ENCODE measurements at regions not wholly inside any gene's neighbourhood (a gene's known extent, or its start where the extent isn't known, plus 50 kb on each side); places are given as distances from the start of the nearest gene placed in this dataset.
"Not testable (repeated sequence)": the region's sequence is repeated elsewhere in the genome, so short reads cannot be mapped to it uniquely, and the experiment has no call there.

DNA sequence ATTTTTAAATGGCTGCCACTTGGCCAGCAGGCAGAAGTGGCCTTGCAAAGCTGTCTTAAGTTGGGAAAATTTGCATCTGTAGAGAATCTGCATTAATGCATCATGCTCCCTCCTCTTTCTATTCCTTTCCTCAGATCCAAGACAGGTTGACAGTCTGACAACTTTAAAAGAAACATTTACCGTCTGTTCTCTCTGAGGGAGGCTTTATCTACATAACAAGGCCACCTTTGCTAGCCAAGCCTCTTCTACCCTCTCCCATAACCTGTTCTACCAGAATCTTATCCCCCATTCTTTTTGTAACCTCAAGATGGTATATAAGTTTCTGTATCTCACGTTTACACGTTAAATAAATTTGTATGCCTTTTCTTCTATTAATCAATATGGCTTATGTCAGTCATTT, 271.9 kb downstream of the OSTF1 start:
- DNase-seq (ENCODE audit: low read depth): no peak
- H3K4me3 ChIP-seq (ENCODE audit: low read length): no peak overlapping the region
- TF ChIP-seq, protein P1, sequence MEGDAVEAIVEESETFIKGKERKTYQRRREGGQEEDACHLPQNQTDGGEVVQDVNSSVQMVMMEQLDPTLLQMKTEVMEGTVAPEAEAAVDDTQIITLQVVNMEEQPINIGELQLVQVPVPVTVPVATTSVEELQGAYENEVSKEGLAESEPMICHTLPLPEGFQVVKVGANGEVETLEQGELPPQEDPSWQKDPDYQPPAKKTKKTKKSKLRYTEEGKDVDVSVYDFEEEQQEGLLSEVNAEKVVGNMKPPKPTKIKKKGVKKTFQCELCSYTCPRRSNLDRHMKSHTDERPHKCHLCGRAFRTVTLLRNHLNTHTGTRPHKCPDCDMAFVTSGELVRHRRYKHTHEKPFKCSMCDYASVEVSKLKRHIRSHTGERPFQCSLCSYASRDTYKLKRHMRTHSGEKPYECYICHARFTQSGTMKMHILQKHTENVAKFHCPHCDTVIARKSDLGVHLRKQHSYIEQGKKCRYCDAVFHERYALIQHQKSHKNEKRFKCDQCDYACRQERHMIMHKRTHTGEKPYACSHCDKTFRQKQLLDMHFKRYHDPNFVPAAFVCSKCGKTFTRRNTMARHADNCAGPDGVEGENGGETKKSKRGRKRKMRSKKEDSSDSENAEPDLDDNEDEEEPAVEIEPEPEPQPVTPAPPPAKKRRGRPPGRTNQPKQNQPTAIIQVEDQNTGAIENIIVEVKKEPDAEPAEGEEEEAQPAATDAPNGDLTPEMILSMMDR (conservative IDR thresholded peaks at IDR 0.05; ENCODE audit: low read depth, low read length): no peak

- not testable (repeated sequence) for DNase-seq (ENCODE audit: low read depth)
Measured at GRCh38 chr9:75362446-75362845, 274.1 kb downstream of the OSTF1 start.

DNA sequence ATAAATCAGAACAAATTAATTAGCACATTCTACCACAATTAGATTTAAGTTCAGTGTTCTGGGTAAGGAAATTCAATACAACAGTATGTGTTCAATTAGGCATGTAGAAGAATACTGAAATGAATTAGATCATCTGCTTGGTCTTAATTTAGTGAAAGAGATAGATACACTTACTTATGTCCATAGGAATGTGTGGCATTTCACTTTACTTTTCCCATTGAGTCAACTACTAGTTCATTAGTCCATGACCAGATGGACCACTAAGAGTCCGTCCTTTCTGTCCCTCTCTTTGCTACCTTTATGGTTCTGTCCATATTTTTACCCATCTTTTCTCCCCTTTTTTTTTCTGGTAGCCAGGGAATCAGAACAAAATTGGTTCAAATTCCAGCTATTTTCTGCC, 276.9 kb downstream of the OSTF1 start:
- DNase-seq (ENCODE audit: low read depth): no peak
- TF ChIP-seq, protein P1 (conservative IDR thresholded peaks at IDR 0.05; ENCODE audit: low read depth, low read length): no peak
- H3K4me3 ChIP-seq (ENCODE audit: low read length): no peak overlapping the region

More at GRCh38 chr9:75362446-75362845, 274.1 kb downstream of the OSTF1 start:
- H3K4me3 ChIP-seq (ENCODE audit: low read length): not testable (repeated sequence)

DNA sequence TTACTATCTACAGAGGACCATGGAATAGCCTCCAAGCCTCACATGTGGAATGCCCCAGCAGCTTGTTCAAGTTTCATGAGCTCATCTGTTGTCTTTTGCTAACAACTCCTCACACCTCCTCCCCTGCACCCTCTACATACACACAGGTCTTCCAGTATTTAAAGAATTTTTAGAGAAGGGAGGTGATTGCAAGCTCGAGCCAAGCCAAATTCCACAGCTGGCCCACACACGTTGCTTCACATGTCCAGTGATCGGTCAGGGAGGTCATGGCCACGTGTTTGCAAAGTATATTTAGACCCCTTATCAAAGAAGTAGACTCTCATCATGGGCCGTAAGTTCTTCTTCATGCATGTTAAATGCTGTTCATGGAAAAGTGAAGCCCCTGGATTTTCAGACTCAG, 281.7 kb downstream of the OSTF1 start:
- no peak overlapping the region for H3K4me3 ChIP-seq (ENCODE audit: low read length)
- no peak for DNase-seq (ENCODE audit: low read depth)
- TF ChIP-seq, protein P1 (conservative IDR thresholded peaks at IDR 0.05; ENCODE audit: low read depth, low read length): no peak

GRCh38 chr9:75372499-75373268, 284.4 kb downstream of the OSTF1 start:
- no peak overlapping the region for H3K4me3 ChIP-seq (ENCODE audit: low read length)
- TF ChIP-seq, protein P1 (conservative IDR thresholded peaks at IDR 0.05; ENCODE audit: low read depth, low read length): no peak
- DNase-seq (ENCODE audit: low read depth): no peak

GRCh38 chr9:75376680-75377254, 288.5 kb downstream of the OSTF1 start:
- no peak for DNase-seq (ENCODE audit: low read depth)
- no peak overlapping the region for H3K4me3 ChIP-seq (ENCODE audit: low read length)
- TF ChIP-seq, protein P1 (conservative IDR thresholded peaks at IDR 0.05; ENCODE audit: low read depth, low read length): no peak

GRCh38 chr9:75378036-75378435, 289.7 kb downstream of the OSTF1 start:
- TF ChIP-seq, protein P1 (conservative IDR thresholded peaks at IDR 0.05; ENCODE audit: low read depth, low read length): no peak

More at GRCh38 chr9:75378036-75378435, 289.7 kb downstream of the OSTF1 start:
- DNase-seq (ENCODE audit: low read depth): no peak
- no peak overlapping the region for H3K4me3 ChIP-seq (ENCODE audit: low read length)
